ENCODE measurements at regions not wholly inside any gene's neighbourhood (a gene's known extent, or its start where the extent isn't known, plus 50 kb on each side); places are given as distances from the start of the nearest gene placed in this dataset.

DNA sequence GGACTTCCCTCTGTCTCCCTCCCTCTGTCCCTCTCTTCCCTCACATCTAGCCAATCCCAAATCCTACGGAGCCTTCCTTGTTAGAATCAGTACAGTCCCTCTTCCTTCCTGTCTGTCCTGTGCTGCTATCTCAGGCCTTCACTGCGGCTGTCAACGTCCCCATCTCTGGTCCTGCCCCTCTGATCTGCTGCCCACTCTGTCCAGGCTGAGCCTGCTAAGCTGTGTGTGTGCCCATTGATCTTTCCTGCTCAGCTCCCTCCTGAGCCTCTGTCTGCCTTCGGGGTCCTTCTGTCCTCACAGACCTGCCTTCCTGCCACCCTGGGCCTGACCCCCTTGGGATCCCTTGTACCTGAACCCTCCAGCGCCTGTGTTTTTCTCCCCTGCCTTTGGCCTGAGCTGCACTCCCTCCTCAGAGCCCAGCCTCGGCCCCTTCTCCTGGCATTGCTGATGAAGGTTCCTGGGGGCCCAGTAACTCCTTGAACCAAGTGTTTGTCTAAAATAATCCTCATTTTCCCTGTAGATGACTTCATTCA is 182.1 kb upstream of the SHH start:
- DNase-seq (ENCODE audit: low read depth), result no peak

DNA sequence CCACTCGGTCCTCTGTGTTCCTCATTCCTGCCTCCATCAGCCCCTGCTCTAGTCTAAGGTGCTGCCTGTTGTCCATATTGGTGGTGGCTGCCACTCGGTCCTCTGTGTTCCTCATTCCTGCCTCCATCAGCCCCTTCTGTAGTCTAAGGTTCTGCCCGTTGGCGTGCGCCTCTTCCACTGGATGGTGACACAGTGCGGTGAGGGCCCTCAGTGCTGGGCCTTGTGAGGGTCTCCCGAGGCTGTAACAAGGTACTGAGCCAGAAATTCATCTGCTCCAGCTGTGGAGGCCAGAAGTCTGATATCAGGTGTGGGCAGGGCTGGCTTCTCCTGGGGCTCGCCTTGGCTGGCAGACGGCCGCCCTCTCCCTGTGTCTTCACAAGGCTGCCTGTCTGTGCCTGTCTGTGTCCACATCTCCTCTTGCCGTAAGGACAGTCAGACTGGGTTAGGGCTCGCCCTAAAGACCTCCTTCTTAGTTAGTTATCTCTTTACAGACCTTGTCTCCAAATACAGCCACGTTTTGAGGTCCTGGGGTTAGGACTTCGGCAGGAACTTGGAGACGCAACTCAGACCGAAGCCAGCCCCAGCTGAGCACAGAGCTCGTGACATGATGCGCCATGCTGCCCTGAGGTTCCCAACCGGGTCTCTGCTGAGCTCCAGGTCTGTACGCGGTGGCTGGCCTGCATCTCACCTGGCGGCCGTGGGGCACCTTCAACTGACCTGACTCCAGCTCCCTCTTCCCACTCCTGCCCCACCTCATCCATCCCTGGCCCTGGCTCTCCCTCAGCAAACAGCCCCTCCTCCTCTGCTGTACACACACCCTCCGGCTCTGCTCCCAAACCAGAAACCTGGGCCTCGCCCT is 181.4 kb upstream of the SHH start:
- no peak for DNase-seq (ENCODE audit: low read depth)

GRCh38 chr7:155992974-155993373 is 180.7 kb upstream of the SHH start:
- DNase-seq (ENCODE audit: low read depth), result no peak

DNA sequence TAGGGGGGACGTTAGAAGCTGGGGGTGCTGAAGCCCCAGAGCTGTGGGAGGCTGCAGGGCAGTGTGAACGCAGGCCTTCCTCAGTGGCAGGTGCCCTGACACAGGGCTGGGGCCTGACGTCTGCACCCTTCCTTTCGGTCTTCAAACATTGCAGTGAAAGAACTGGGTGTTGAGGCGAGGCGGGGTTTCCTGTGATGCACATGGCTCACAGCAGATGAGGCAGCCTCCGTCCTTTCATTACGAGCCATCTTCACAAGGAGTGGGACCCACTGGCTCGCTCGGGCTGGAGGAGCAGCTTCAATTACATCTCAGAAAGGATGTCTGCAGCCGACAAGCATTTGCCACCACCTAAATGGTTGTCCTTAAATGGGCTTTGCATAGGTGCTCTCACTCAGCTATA is 180.3 kb upstream of the SHH start:
- DNase-seq (ENCODE audit: low read depth), result no peak

DNA sequence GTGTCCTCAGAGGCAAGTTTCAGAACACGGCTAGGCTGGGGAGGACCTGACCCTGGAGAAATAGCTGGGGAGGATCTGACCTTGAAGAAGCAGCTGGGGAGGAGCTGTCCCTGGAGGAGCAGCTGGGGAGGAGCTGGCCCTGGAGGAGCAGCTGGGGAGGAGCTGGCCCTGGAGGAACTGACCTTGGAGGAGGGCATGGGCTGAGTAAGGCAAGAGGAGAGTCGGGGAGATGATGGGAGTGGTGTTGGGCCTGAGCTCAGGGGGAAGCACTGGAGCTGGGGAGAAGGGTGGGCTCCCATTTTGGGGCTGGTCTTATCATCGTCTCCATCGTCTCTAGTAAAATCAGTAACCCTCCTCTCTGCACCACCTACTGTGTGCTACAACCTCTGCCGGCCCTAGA is 179.8 kb upstream of the SHH start:
- DNase-seq (ENCODE audit: low read depth), result no peak

GRCh38 chr7:155991470-155991869 is 179.2 kb upstream of the SHH start:
- DNase-seq (ENCODE audit: low read depth), result no peak

GRCh38 chr7:155988416-155988815 is 176.2 kb upstream of the SHH start:
- no peak for DNase-seq (ENCODE audit: low read depth)

DNA sequence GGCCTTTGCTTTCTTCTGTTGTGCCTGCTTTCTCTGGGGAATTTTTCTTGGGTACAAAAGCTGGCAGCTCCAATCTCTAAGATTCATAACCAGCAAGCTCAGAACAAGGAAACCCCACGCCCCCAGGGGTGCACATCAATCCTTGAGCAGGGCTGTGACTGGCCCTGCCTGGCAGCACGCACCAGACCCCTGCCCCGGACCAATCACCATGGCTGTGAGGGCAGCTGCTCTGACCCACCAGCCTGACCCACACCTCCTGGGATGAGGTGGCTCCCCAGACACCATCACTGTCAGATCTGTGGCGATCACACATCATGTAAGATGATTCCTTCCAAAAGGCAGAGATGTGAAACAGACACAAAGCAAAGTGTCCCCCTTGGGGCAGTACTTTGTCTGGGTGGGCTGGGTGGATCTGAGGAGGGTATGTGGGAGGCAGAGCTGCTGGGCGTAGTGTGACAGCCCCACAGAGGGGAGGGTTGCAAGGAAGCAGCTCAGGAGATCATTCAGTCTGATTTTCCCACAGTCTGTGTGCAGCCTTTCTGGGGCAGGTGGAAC is 175.5 kb upstream of the SHH start:
- DNase-seq (ENCODE audit: low read depth), result no peak

GRCh38 chr7:155986497-155987160 is 174.4 kb upstream of the SHH start:
- DNase-seq (ENCODE audit: low read depth), result no peak

GRCh38 chr7:155985518-155986250 is 173.4 kb upstream of the SHH start:
- DNase-seq (ENCODE audit: low read depth), result no peak

- no peak for DNase-seq (ENCODE audit: low read depth)
These were observed 172.5 kb upstream of the SHH start for GRCh38 chr7:155984609-155985405.

DNA sequence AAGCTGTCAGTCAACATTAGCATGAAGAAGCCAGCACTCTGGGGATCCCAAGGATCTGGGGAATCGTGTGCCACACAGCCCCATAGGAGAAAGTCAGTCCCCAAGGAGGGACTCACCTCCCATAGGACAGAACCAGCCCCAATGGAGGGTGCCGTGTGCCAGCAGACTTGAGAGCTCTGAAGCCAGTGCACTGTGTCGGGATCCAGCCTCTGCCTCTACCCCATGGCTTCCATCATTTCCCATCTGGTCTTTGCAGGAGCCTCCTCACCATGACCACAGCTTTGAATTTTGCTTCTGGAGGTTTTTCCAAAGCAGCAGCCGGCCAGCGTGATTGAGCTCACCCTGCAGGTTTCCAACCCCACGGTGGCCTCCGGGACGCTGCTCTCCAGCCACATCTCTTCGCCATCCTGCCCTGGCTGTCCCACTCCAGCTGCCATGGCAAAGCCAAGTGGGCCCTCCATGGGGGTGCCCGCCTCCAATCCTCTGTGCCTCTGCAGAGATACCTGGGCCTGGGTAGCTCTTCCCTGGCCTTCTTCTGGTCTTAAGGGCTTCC is 171.8 kb upstream of the SHH start:
- DNase-seq (ENCODE audit: low read depth), result no peak

DNA sequence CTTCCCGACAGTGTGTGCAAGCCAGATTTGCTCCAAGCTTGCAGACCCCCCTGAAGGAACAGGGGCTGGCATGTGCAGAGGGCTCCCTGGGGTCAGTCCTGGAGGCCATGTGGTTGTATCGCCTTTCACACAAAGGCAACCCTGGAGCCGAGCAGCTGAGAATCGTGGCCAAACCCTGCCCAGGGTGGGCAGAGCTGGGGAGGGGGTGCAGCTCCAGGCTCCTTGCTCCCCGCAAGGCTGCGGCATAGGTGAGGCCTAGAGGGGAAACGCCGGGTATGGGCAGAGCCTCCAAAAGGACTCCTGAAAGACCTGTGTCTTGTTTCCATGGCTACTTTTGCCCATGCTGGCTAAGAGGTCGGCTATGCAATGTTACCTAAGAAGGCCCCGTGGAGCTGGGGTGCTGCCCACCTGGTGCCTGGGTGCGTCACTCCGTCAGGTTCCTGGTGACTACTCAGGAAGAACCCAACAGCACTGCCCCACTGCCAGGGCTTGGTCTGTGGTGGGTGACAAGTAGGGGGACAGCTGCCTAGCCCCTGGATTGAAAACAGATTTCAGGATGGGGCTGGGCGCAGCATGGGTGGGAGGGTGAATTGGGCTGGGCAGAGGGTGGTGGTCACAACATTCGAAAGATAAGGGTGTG is 171.0 kb upstream of the SHH start:
- DNase-seq (ENCODE audit: low read depth), result no peak

- DNase-seq (ENCODE audit: low read depth), result no peak
These were observed 169.4 kb upstream of the SHH start for GRCh38 chr7:155981703-155982102.

DNA sequence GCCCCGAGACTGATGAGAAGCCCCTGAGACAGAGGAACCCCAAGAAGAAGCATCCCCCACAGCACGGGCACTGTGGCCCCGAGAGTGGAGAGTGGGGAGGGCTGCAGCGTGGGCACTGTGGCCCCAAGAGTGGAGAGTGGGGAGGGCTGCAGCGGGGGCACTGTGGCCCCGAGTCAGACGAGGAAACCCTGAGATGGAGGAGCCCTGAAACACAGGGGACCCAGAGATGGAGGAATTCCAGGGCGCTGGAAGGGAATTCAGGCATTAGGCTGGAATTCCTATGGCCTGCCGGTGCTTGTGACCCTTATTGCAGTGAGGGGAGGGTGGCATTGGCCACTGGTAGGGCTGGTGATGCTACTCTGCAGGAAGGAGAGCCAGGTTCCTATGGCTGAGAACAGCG is 168.6 kb upstream of the SHH start:
- DNase-seq (ENCODE audit: low read depth), result no peak

- no peak for DNase-seq (ENCODE audit: low read depth)
These were observed 167.7 kb upstream of the SHH start for GRCh38 chr7:155979994-155980393.

GRCh38 chr7:155979566-155979965 is 167.3 kb upstream of the SHH start:
- DNase-seq (ENCODE audit: low read depth), result no peak

DNA sequence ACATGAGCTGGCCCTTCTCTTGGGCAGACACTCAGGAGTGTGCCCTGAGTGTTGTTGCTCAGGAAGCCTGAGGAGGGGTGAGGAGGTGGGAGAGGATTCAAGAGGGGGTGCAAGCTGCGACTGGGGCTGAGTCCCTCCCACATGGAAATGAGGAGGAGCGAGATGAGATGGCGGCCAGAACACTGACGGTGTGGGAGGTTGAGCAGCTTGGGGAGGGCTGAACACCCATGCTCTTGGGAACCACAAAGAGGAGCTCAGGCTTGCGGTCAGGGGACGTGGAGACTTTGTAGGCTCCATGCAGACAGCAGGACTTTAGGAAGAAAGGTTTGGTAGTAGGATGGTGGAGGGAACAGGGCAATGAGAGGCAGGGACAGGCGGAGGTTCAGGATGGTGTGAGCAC is 163.2 kb upstream of the SHH start:
- DNase-seq (ENCODE audit: low read depth), result no peak

- DNase-seq (ENCODE audit: low read depth), result no peak
These were observed 162.1 kb upstream of the SHH start for GRCh38 chr7:155974186-155974897.

- no peak for DNase-seq (ENCODE audit: low read depth)
These were observed 161.3 kb upstream of the SHH start for GRCh38 chr7:155973451-155973997.

Data from iris pigment epithelial cell (primary cell).